NCI-H146 (cell line): ENCODE measurements at regions not wholly inside any gene's neighbourhood (a gene's known extent, or its start where the extent isn't known, plus 50 kb on each side); places are given as distances from the start of the nearest gene placed in this dataset.

Source experiments
- DNase-seq: peaks from one replicate; lab custom pipeline; 2025; lab: John Stamatoyannopoulos, UW

DNA sequence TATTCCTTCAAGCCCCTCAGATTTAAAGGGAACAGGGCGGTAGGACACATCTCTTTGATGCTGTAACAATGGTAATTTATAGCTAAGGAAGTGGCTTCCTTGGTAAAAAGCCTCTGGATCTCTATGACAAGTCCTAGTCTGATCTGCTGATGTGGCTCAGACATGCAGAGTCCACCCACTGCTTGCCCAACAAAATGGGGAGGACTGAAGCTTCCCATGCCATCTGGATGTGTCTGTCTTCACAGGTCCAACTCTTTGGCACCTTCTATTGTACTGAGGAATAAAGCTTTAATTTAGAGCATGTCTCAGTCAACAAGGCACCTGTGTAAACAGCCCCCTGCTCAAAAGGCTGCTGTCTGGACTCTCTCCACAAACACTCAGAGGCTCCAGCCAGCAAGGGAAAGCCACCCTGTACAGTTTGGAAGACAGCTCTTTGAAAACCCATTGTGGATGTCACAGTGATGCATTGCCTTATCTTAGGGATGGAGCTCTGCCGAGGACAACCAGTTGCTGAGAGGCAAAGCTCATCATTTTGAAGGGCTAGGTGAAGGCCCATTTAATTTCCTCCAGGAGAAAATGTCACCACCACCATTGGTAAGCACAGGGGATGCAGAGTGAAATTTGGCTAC, 348.6 kb upstream of the GRM7 start:
- peak; percentile 87 for DNase-seq

GRCh38 chr3:6516143-6516542, 344.8 kb upstream of the GRM7 start:
- peak; percentile 37 for DNase-seq

DNA sequence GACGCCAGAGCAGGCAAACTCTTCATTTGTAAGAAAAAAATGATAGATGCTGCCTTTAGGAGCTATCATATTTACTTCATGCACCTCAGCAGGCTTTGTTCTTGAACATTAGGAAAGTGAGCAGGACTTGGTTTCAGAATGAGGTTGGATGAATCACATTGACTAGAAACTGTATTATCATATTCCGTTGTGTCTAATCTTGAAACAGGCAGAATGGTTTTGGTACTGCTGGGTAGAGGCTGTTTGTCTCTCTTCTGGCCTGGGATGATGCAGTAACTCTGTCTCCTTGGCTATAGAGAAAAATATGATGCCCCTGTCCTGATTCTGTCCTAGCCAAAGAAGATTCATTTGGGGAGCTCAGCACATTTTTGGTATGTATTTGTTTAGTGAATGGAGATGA, 344.2 kb upstream of the GRM7 start:
- DNase-seq = no peak

GRCh38 chr3:6518709-6519345, 342.1 kb upstream of the GRM7 start:
- no peak for DNase-seq

- DNase-seq = no peak
Measured at GRCh38 chr3:6521369-6522113, 339.4 kb upstream of the GRM7 start.

- DNase-seq = no peak
Measured at GRCh38 chr3:6522191-6522590, 338.7 kb upstream of the GRM7 start.

GRCh38 chr3:6523043-6523442, 337.9 kb upstream of the GRM7 start:
- DNase-seq = no peak

DNA sequence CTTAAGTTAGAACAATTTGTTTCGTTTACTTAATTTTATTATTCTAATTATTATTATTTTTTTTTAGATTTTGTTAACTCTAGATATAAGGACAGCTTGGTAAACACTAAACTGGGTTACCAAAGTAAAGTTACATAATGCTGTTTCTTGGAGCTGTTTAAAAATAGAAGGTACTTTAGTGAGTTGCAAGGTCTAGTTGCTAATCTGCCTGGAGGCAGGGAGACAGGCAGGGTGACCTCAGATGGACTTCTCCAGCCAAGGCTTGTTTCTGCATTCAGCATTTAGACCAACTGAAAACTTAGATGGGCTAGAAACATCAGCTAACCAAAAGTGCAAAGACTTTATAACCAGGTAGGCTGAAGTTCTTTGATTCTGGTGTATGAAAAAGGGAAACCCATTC, 336.4 kb upstream of the GRM7 start:
- DNase-seq = no peak

DNA sequence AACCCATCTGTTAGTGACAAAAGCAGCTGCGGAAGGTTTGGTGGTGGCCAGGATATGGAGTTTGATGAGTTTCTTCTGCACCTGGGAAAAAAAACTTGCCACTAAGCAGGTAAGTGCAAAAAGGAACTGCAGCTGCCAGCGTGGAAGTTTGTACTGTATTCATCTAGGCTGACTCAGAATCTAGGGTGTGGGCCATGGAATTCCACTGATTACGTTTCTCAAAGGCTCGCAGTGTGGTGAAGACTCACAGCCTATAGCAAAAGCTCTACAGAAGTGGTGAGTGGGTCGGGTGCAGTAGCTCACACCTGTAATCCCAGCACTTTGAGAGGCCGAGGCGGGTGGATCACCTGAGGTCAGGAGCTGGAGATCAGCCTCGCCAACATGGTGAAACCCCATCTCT, 334.6 kb upstream of the GRM7 start:
- DNase-seq = no peak

GRCh38 chr3:6526861-6527260, 334.1 kb upstream of the GRM7 start:
- no peak for DNase-seq

DNA sequence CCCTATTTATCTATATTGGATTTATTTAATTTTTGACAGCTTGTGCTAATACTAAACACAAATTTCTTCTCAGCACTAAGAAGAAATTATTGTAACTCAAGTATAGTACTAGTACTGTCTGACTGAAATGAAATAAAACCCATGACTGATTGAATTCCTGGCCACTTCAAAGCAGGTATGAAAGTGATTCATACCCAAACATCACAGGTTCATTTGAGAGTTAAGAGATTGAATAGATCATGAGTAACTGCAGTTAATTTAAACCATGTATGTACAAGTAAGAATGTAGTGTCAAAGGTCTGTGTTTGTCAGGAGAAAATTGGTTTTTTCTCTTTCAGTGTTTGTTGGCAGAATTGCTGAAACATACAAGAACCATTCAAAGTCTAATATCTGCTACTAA, 332.0 kb upstream of the GRM7 start:
- DNase-seq = no peak

DNA sequence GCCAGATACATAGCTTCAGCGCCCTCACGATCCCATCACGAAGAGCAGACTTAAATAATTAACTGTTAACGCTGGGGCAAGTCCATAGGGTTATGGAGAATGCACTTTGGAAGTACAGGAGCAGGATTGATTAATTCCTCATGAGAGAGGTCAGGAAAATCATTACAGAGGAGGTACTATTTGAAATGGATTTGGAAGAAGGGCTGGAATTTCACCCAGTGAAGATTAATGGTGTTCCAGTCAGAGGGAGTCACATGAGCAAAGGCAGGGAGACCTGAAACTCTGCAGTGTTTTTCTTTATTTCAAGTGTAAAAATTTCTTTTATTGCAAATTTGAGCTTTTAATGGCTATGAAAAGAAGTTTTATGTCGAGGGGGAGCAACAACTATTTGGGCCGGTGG, 329.8 kb upstream of the GRM7 start:
- DNase-seq = no peak

DNA sequence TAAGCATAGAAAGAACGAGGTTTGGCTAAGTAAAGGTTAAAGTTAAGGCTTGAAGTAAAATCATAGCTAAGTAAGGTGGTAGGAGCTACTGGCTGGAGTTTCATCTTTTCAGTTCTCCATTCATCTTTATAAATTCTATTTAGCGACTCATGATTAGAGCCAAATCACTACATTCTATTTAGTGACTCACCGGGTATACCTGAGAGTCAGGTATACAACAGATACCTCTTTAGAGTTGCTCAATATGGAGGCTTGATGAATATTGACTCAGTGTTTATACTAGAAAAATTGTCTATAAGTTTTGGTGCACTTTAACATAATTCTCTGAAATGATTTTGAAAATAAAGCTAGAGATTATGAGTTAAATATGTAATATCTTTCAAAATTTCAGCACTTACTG, 328.8 kb upstream of the GRM7 start:
- DNase-seq = no peak

DNA sequence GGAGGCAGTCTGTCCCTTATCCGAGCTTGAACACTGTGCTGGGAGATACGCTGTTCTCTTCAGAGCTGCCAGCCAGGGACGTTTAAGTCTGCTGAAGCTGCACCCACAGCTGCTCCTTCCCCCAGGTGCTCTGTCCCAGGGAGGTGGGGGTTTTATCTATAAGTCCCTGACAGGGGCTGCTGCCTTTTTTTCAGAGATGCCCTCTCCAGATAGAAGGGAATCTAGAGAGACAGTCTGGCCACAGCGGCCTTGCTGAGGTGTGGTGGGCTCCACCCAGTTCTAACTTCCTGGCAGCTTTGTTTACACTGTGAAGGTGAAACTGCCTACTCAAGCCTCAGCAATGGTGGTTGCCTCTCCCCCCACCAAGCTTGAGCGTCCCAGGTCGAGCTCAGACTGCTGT, 319.9 kb upstream of the GRM7 start:
- DNase-seq = no peak

GRCh38 chr3:6542795-6543194, 318.1 kb upstream of the GRM7 start:
- peak; percentile 23 for DNase-seq

GRCh38 chr3:6549296-6549695, 311.6 kb upstream of the GRM7 start:
- no peak for DNase-seq

- DNase-seq = no peak
Measured at GRCh38 chr3:6551165-6551564, 309.8 kb upstream of the GRM7 start.

DNA sequence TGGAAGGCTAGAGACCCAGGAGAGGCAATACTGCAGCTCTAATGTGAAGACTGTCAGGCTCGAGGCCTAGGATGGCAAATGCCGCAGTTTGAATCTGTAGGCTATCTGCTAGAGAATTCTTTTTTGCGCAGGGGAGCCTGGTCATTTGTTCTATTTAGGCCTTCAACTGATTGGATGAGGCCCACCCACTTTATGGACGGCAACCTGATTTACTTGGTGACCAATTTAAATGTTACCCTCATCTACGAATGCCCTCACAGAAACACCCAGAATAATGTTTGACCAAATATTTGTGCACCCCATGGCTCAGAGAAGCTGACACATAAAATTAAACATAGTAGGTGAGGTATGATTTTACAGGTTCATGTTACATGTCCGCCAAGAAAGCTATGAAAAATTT, 300.7 kb upstream of the GRM7 start:
- DNase-seq = no peak

DNA sequence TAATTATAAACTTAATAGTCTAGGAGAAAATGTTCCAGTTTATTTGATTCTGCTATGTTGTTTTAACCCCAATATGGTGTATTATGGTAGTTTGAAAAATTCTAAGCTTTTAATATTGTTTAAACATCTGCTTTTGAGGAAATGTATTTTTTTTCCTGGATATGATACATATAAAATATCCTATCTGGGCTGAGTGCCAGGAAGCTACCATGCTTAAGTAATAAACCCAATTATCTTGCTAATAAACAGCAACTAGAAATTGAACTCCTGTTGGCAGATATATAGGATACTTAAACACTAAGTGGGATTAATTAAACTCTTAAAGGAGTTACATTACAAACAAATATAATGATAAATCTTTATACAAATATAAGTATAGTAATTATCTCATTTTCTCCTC, 293.7 kb upstream of the GRM7 start:
- peak; percentile 1 for DNase-seq

- no peak for DNase-seq
Measured at GRCh38 chr3:6568999-6569493, 291.9 kb upstream of the GRM7 start.

DNA sequence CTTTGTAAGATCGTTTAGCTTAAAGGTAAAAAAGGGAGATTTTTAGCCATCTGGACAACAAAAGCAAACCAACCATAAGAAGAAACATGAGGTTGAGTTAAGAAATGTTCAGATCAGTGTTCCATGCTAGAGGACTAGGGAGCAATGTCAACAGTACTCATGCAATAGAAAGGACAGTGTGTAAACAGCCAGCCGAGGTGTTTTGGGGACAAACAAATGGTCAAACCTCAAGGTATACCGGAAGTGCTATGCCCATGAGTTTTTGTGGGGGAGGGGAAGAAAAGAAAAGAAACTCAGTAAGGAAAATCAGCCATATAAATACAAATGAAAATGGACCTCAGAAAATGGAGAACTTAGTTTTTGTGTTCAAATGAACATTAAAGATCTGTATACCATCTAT, 289.5 kb upstream of the GRM7 start:
- no peak for DNase-seq

DNA sequence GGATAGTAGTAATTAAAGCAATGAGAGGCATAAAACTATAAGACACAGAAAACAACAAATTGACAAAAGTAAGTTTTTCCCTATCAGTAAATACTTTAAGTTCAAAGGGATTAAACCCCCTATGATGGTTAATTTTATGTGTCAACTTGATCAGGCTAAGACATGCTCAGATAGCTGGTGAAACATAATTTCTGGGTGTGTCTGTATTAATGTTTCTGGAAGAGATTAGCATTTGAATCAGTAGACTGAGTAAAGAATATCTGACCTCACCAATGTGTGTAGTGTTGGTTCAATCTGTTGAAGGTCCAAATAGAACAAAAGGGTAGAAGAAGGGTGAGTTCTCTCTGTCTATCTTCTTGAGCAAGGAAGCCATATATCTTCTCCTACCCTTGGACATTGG, 283.3 kb upstream of the GRM7 start:
- DNase-seq = no peak

- DNase-seq = no peak
Measured at GRCh38 chr3:6578526-6578925, 282.4 kb upstream of the GRM7 start.
